Activated CD8-positive, alpha-beta memory T cell treated with anti-CD3 and anti-CD28 coated beads for 24 hours (primary cell): ENCODE measurements at regions not wholly inside any gene's neighbourhood (a gene's known extent, or its start where the extent isn't known, plus 50 kb on each side); places are given as distances from the start of the nearest gene placed in this dataset.
"Not testable (repeated sequence)": the region's sequence is repeated elsewhere in the genome, so short reads cannot be mapped to it uniquely, and the experiment has no call there.

Source experiments
- DNase-seq: peaks from one replicate; pipeline ENCODE4 v3.0.0-alpha.2; 2020

- no peak for DNase-seq
These were observed 101.5 kb upstream of the SETBP1 start for GRCh38 chr18:44579028-44579702.

GRCh38 chr18:44579745-44580144, 100.9 kb upstream of the SETBP1 start:
- no peak for DNase-seq

- no peak for DNase-seq
These were observed 100.5 kb upstream of the SETBP1 start for GRCh38 chr18:44580159-44580558.

GRCh38 chr18:44580782-44581181, 99.9 kb upstream of the SETBP1 start:
- not testable (repeated sequence) for DNase-seq

- no peak for DNase-seq
These were observed 98.2 kb upstream of the SETBP1 start for GRCh38 chr18:44582456-44582855.

- no peak for DNase-seq
These were observed 95.8 kb upstream of the SETBP1 start for GRCh38 chr18:44584900-44585299.

- DNase-seq = no peak
These were observed 93.7 kb upstream of the SETBP1 start for GRCh38 chr18:44586782-44587524.

GRCh38 chr18:44588508-44588907, 92.2 kb upstream of the SETBP1 start:
- DNase-seq = no peak

GRCh38 chr18:44589693-44590355, 90.9 kb upstream of the SETBP1 start:
- no peak for DNase-seq

GRCh38 chr18:44590956-44591670, 89.6 kb upstream of the SETBP1 start:
- no peak for DNase-seq

GRCh38 chr18:44592639-44593038, 88.0 kb upstream of the SETBP1 start:
- DNase-seq = no peak

GRCh38 chr18:44594799-44595467, 85.8 kb upstream of the SETBP1 start:
- no peak for DNase-seq

GRCh38 chr18:44597797-44598196, 82.9 kb upstream of the SETBP1 start:
- no peak for DNase-seq

- DNase-seq = no peak
These were observed 82.2 kb upstream of the SETBP1 start for GRCh38 chr18:44598514-44598913.

GRCh38 chr18:44599412-44599811, 81.3 kb upstream of the SETBP1 start:
- no peak for DNase-seq

- DNase-seq = no peak
These were observed 79.2 kb upstream of the SETBP1 start for GRCh38 chr18:44601447-44601846.

- DNase-seq = no peak
These were observed 78.3 kb upstream of the SETBP1 start for GRCh38 chr18:44602380-44602779.

GRCh38 chr18:44602845-44603244, 77.8 kb upstream of the SETBP1 start:
- no peak for DNase-seq

- DNase-seq = no peak
These were observed 71.3 kb upstream of the SETBP1 start for GRCh38 chr18:44609181-44609941.

- DNase-seq = no peak
These were observed 59.9 kb upstream of the SETBP1 start for GRCh38 chr18:44620812-44621211.

- DNase-seq = no peak
These were observed 56.6 kb upstream of the SETBP1 start for GRCh38 chr18:44624052-44624451.

- DNase-seq = no peak
These were observed 55.3 kb upstream of the SETBP1 start for GRCh38 chr18:44625386-44625785.
